ENCODE measurements at regions not wholly inside any gene's neighbourhood (a gene's known extent, or its start where the extent isn't known, plus 50 kb on each side); places are given as distances from the start of the nearest gene placed in this dataset.
"Not testable (repeated sequence)": the region's sequence is repeated elsewhere in the genome, so short reads cannot be mapped to it uniquely, and the experiment has no call there.

DNA sequence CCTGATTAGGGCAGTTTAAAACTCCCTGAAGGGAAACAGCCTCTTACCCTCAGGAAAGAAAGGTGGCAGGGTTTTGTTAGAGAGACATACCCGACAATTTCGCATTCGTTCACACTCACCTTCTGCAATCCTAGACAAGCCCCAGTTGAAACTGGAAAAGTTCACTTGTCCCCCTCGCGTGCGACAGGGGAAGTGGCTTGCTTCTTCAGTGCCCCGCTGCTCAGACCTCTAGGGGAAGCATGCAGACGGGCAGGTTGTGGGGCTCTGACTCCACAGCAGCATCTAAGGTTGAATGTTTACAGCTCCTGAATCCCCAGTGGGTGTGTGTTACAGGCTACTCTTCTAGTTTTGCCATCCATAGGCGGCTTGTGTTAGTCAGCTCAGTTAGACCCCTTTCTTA, 575.7 kb upstream of the ACO1 start:
- DNase-seq: no peak

GRCh38 chr9:31820426-31820825, 564.0 kb upstream of the ACO1 start:
- DNase-seq: no peak

DNA sequence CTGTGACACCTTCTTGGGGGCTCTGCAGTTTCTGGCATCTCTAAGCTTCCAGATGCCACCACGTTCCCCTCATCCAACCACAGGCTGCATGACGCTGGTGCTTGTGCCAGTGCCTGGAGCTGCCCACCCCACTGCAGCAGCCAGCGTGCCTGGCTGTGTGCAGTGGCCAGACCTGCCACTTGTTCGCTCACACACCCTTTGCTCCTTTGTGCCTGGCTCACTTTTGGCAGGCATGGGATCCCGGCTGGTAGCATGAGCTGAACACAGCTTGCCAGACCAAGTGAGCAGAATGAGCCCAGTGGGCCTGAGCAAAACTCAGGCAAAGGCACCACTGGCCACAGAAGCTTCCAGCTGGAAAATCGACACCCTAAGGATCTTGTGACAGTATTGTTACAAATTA, 562.9 kb upstream of the ACO1 start:
- DNase-seq: no peak

- no peak for DNase-seq
Observed at GRCh38 chr9:31823365-31823764, 561.1 kb upstream of the ACO1 start.

DNA sequence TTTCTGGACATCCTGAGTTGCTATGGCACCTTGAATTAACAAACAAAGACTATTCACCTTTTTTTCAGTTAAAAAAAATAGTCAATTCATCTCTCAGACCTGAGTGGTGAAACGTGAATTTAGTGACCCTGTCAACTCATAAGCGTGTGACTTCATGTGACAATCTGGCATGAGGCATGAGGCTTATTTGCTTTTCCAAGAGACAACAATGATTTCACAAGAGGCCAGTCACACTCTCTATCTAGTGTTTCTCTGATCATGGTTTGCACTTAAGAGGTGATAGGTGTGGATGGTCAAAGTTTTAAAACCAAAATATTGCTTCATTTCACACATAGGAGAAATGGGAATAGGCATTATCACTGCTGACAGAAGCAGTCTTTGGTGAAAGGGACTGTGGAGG, 559.6 kb upstream of the ACO1 start:
- DNase-seq: no peak

GRCh38 chr9:31837211-31837610, 547.2 kb upstream of the ACO1 start:
- no peak for DNase-seq

DNA sequence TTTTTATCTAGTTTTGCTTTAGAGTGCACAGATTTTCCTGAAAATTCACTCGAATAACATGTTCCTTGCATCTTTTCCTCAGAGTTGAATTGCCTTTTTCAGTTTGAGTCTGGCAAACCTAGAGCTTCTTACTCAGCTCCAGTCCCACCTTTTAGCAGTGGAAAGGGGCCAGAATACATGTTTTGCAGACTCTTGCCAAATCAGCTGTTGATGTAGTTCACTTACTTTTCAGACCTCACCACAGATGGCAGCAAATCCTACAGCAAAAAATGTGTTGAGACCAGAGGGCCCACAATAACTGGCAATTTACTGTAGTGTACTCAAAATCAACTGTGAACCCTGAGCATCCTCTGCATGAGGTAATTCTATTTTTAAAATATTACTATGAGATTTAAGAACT, 545.2 kb upstream of the ACO1 start:
- no peak for DNase-seq

GRCh38 chr9:31840702-31841101, 543.7 kb upstream of the ACO1 start:
- DNase-seq: no peak

GRCh38 chr9:31847963-31848362, 536.5 kb upstream of the ACO1 start:
- no peak for DNase-seq

DNA sequence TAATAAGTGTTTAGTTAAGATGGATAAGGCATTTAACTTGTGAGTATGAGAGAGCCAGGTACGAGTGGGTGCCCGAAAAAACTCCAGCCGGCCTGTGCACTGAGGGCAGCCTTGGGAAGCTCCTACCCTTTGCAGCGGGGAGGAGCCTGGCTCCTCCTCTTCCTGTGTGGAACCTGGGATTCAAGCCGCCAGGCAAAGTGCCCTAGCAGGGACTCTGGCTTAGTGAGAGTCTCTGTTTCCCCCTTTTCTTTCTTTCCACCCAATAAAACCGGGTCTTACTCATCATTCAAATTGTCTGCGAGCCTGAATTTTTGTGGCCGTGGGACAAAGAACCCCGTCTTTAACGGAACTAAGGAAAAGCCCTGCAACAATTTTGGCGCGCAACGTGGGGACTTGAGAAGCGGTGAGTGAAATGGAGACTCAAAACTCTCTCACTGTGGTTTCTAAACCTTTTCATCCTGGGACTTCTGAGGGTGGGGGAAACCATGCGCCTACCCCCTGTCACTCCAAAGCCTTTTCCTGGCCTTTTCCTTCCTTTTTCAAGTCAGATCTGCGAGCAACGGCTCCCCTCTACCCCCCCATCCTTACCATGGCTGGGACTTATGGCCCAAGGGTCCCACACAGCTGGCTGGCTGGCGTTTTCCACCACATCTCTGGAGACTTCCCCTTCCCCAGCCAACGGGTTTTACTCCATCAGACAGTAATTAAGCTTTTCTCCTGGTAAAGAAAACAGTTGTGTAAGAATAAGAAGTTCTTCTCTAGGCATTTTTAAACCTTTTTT, 535.7 kb upstream of the ACO1 start:
- DNase-seq: no peak

- no peak for DNase-seq
Observed at GRCh38 chr9:31854187-31854586, 530.3 kb upstream of the ACO1 start.

- DNase-seq: no peak
Observed at GRCh38 chr9:31868830-31869229, 515.6 kb upstream of the ACO1 start.

- DNase-seq: no peak
Observed at GRCh38 chr9:31870276-31870675, 514.2 kb upstream of the ACO1 start.

GRCh38 chr9:31873722-31874121, 510.7 kb upstream of the ACO1 start:
- DNase-seq: no peak

DNA sequence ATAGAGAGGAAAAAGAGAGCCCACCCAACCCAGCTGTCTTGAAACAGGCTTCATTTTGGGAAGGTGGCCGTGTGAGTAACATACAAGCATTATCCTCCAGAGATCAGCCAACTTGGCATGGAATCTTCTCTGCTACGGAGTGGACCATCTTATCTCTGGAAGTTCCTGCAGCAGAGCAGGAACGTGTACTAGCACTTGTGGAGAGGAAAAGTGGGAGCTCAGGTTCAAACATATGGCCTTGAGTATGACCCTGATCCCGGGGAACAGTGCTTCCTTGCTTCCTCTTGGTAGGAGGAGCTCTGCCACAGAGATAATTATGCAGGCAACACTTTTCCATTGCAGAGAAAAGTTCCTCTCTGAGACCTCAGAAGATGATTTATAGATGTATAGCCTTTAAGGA, 490.4 kb upstream of the ACO1 start:
- no peak for DNase-seq

GRCh38 chr9:31908158-31908890, 476.1 kb upstream of the ACO1 start:
- no peak for DNase-seq

DNA sequence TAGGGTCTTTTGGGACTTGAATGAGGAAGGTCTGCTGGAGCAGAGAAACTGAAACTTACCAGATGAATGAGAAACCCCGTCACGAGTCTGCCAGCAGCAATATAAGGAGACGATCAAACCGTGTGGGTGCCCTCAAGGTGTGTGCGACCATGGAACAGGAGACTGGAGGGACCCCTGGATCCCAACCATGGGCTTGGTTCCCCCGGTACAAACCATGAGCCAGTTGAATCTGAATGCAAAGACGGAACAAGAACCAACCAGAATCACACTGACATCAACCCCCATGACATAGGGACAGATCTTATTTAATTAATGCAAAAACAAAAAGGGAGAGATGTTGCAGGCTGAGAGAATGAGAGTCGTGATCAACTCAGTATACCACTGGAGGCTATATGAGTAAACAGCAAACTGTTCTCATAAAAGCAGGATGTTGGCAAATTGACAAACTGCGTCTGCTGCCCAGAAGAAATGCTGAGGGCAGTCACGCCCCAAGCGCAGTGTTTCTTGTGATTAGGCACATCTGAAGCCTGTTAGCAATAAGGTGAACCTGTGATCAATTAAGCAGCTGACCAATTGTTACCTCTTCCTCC, 475.5 kb upstream of the ACO1 start:
- no peak for DNase-seq

DNA sequence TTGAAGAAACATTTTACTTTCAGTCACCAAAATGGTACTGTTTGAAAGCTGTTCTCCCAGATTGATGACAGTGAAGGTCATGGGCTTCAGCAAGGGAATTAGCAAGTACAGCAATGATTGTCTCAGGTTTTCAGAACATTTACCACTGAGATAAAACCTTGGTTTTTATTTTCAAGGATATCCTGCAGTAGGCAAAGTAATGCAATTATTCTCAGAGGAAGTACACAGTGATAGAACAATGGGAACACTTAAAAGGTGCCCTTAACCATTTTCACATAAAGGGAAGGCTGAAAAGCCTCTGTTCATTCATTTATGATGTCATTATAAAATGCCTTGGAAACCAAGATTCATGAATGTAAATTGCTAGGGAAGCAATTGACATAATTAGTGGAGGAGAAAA, 471.8 kb upstream of the ACO1 start:
- DNase-seq: no peak

GRCh38 chr9:31916591-31917241, 467.7 kb upstream of the ACO1 start:
- DNase-seq: no peak

- not testable (repeated sequence) for DNase-seq
Observed at GRCh38 chr9:31937737-31938136, 446.7 kb upstream of the ACO1 start.

- no peak for DNase-seq
Observed at GRCh38 chr9:31950756-31951155, 433.7 kb upstream of the ACO1 start.

- DNase-seq: no peak
Observed at GRCh38 chr9:31958572-31958971, 425.9 kb upstream of the ACO1 start.

GRCh38 chr9:31969552-31969951, 414.9 kb upstream of the ACO1 start:
- no peak for DNase-seq

DNA sequence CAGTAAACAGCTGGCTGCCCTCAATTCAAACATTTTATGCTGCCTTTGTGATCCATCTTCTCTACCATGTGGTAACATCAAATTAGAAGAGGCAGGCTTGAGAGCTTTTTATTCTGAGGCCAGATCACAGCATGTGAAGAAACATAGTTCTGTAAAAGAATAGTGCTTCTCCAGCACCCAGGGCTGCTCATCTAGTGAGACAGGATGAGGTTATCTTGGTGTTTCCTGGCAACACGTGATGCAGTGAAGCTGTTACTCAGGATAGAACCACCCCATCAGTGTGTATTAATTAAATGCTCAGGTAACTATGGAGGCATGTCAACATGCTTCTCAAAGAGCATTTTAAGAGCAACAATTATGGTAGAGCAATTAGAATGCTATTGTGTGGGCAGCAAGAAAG, 400.5 kb upstream of the ACO1 start:
- DNase-seq: no peak
